ENCODE measurements at regions not wholly inside any gene's neighbourhood (a gene's known extent, or its start where the extent isn't known, plus 50 kb on each side); places are given as distances from the start of the nearest gene placed in this dataset.

DNA sequence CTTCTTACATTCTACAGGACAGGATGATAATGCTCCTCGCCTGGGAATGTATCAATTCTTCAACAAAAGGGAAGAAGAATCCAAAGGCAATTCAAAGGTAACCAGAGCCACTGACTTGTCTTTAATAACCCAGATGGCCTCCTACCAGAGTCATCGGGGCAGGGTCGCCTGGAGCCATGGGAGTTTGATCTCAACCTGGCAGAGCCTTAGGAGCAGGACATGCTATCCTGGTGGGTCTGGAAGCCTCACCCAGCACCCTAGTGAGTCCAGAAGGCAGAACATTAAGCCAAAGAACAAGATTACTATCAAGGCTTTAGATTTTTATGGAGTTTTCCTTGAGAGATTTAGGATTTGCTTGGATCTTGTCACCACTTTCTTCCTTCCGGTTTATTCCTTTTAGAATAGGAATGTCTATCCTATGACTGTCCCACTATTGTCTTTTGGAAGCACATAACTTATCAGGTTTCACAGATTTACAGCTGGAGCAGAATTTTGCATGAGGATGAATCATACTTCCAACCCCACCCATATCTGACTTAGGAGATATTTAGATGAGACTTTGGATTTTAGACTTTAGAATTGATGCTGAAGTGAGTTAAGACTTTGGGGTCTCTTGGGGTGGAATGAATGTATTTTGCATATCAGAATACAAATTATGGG lies 330.3 kb upstream of the GOLIM4 start:
- Histone ChIP-seq H3K27me3 (ENCODE audit: insufficient read depth, low read length) (no peaks in the 10 kb centered on the region), H3K36me3 (ENCODE audit: insufficient read depth, low read length) (no peaks in the 10 kb centered on the region), H3K9ac (ENCODE audit: low read length) (no peak overlapping the region), H3K4me1 (ENCODE audit: insufficient read depth, low read length, severe bottlenecking) (no peaks in the 10 kb centered on the region), H3K4me3 (ENCODE audit: low read depth, low read length, poor library complexity, severe bottlenecking) (no peak overlapping the region), H2AFZ (ENCODE audit: low read length) (no peak overlapping the region), H3F3A (ENCODE audit: insufficient read depth, low read length) (no peaks in the 10 kb centered on the region), H3K4me2 (ENCODE audit: low read length) (no peak overlapping the region), H3K9me2 (ENCODE audit: low read depth, low read length) (no peaks in the 10 kb centered on the region), H3K79me2 (ENCODE audit: insufficient read depth, low read length) (no peaks in the 10 kb centered on the region), H3K27ac (ENCODE audit: low read depth, low read length, poor library complexity, severe bottlenecking) (no peak overlapping the region), H3K9me3 (ENCODE audit: low read length) (no peaks in the 10 kb centered on the region), H4K20me1 (ENCODE audit: insufficient read depth, low read length) (no peaks in the 10 kb centered on the region)
- TF ChIP-seq, protein P1, sequence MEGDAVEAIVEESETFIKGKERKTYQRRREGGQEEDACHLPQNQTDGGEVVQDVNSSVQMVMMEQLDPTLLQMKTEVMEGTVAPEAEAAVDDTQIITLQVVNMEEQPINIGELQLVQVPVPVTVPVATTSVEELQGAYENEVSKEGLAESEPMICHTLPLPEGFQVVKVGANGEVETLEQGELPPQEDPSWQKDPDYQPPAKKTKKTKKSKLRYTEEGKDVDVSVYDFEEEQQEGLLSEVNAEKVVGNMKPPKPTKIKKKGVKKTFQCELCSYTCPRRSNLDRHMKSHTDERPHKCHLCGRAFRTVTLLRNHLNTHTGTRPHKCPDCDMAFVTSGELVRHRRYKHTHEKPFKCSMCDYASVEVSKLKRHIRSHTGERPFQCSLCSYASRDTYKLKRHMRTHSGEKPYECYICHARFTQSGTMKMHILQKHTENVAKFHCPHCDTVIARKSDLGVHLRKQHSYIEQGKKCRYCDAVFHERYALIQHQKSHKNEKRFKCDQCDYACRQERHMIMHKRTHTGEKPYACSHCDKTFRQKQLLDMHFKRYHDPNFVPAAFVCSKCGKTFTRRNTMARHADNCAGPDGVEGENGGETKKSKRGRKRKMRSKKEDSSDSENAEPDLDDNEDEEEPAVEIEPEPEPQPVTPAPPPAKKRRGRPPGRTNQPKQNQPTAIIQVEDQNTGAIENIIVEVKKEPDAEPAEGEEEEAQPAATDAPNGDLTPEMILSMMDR (IDR thresholded peaks at IDR 0.05; ENCODE audit: low read length) = no peak
- no peak for TF ChIP-seq EZH2 (IDR thresholded peaks at IDR 0.05; ENCODE audit: borderline replicate concordance, low read length)

DNA sequence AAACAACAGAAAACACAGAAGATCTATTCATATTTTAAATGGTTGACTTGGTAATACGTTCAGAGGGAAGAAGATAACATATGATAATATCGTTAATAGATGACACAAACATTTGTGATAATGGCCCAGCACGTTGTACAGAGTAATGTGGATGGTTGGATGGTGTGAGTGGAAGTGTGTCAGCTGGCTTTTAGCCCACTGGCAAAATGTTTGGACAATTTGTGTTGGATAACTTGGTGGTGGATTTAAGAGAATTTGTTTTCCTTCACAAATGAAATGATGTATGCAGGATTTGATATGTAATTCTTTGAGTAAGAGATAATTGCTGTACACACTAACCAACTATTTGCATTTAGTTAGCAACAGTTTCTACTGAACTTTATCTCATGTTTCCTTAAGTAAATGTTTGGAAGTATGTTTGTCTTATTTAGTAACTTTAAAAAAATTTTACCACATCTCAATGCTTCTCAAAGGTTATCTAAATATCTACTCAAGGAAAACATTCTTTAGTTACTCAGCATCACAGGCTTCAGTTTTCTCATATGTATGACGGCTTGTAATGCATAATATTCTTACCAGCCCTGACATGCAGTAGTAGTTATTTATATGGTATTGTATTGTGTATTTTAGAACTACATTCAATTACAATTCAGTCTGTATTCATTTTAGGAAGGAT lies 328.5 kb upstream of the GOLIM4 start:
- Histone ChIP-seq H3K4me2 (ENCODE audit: low read length) (no peak overlapping the region), H3F3A (ENCODE audit: insufficient read depth, low read length) (no peaks in the 10 kb centered on the region), H3K27ac (ENCODE audit: low read depth, low read length, poor library complexity, severe bottlenecking) (no peak overlapping the region), H3K4me3 (ENCODE audit: low read depth, low read length, poor library complexity, severe bottlenecking) (no peak overlapping the region), H3K9ac (ENCODE audit: low read length) (no peak overlapping the region), H3K9me3 (ENCODE audit: low read length) (no peaks in the 10 kb centered on the region), H4K20me1 (ENCODE audit: insufficient read depth, low read length) (no peaks in the 10 kb centered on the region), H3K27me3 (ENCODE audit: insufficient read depth, low read length) (no peaks in the 10 kb centered on the region), H3K79me2 (ENCODE audit: insufficient read depth, low read length) (no peaks in the 10 kb centered on the region), H3K4me1 (ENCODE audit: insufficient read depth, low read length, severe bottlenecking) (no peaks in the 10 kb centered on the region), H3K9me2 (ENCODE audit: low read depth, low read length) (no peaks in the 10 kb centered on the region), H2AFZ (ENCODE audit: low read length) (no peak overlapping the region), H3K36me3 (ENCODE audit: insufficient read depth, low read length) (no peaks in the 10 kb centered on the region)
- TF ChIP-seq, protein P1 (IDR thresholded peaks at IDR 0.05; ENCODE audit: low read length) = no peak
- no peak for TF ChIP-seq EZH2 (IDR thresholded peaks at IDR 0.05; ENCODE audit: borderline replicate concordance, low read length)

DNA sequence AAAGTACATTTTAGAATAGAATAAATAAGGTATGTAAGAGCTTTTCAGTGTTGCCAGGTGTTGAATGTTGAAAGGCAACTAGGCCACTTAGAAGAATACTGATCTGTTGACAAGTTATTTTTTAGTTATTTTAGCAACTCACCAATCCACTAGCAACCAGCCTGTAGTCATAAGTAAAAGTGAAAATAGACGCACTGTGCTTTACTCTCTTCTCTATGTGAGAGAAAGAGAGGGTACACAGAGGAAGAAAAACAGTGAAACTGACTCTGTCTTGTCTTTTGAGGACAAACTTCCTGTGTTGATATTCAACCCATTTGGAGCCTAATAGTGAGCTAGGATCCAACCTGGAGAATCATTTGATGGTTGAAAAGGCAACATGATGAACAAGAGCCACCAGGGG lies 327.1 kb upstream of the GOLIM4 start:
- Histone ChIP-seq H3K9me2 (ENCODE audit: low read depth, low read length) (no peaks in the 10 kb centered on the region), H3K4me2 (ENCODE audit: low read length) (no peak overlapping the region), H3K9ac (ENCODE audit: low read length) (no peak overlapping the region), H3K9me3 (ENCODE audit: low read length) (no peaks in the 10 kb centered on the region), H3K27ac (ENCODE audit: low read depth, low read length, poor library complexity, severe bottlenecking) (no peak overlapping the region), H3K4me3 (ENCODE audit: low read depth, low read length, poor library complexity, severe bottlenecking) (no peak overlapping the region), H3F3A (ENCODE audit: insufficient read depth, low read length) (no peaks in the 10 kb centered on the region), H3K4me1 (ENCODE audit: insufficient read depth, low read length, severe bottlenecking) (no peaks in the 10 kb centered on the region), H2AFZ (ENCODE audit: low read length) (no peak overlapping the region), H3K36me3 (ENCODE audit: insufficient read depth, low read length) (no peaks in the 10 kb centered on the region), H3K79me2 (ENCODE audit: insufficient read depth, low read length) (no peaks in the 10 kb centered on the region), H4K20me1 (ENCODE audit: insufficient read depth, low read length) (no peaks in the 10 kb centered on the region), H3K27me3 (ENCODE audit: insufficient read depth, low read length) (no peaks in the 10 kb centered on the region)
- TF ChIP-seq, protein P1 (IDR thresholded peaks at IDR 0.05; ENCODE audit: low read length) = no peak
- TF ChIP-seq EZH2 (IDR thresholded peaks at IDR 0.05; ENCODE audit: borderline replicate concordance, low read length) = no peak
